HG03280 (cell line): ENCODE measurements at regions not wholly inside any gene's neighbourhood (a gene's known extent, or its start where the extent isn't known, plus 50 kb on each side); places are given as distances from the start of the nearest gene placed in this dataset.

Experiments used
- ATAC-seq: cut with Tn5 transposase; IDR thresholded peaks from one replicate; pipeline ENCODE4 v1.9.1; 2021; ENCODE audit warnings: mild to moderate bottlenecking, moderate library complexity; ENCODE audit not compliant: unreplicated experiment

DNA sequence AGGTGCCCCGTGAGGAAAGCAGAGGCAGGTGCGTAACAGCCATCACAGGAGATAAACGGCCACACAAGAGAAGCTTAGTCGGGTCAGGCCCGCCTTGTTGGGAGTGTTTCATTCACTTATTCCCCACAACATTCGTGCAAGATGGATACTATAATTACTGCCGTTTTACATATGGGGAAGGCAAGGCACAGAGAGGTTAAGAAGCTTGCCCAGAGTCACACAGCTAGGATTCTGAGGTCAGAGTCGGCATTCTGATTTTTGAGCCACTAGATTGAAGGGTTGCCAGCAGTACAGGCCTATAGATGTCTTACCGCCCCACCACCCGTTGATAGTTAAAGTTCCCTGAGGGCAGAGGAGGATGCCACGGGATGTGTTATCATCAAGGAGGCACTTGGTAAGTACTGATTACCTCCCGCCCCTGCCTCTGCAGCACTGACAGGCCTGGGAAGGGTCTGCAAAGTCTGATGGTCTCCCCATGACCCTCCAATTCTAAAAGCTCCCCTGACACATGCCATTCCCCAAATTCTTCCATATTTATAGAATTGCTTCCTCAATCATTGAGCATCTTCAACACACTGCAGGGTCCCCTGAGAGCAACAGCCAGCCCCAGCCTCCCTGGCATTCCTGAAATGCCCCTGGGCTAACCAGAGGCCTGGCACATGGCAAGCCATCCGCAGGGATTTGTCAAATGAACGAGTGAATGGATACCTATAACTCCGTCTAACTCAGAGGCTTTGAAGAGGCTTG lies 74.7 kb upstream of the CLDN14 start:
- no peak for ATAC-seq

DNA sequence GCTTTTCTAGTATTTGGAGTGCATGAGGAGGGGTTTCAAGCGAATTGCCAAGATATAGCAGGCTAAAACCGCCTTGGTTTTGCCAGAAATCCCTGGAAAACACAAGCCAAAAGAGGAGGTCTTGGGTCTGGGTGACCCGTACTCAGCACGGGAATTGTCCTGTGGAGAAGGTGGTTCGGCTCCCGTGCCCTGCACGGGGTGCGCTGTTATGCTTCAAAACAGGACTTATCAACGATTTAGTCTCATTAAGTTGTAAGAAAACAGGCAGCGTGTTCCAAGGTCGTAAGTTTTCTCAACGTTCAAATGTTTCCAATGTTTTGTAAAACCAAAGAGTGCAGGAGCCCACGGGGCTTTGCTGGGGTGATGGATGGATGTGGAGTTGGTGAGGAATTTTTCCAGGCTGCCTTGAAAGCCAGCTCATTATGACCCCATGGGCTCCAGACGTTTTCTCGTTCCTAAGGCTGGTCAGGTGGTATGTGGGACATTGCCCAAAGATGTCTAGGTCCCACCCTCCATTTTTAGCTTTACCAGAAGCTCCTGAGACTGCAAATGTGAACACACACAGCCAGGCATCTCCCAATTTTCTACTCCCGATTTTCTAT lies 75.4 kb upstream of the CLDN14 start:
- no peak for ATAC-seq

DNA sequence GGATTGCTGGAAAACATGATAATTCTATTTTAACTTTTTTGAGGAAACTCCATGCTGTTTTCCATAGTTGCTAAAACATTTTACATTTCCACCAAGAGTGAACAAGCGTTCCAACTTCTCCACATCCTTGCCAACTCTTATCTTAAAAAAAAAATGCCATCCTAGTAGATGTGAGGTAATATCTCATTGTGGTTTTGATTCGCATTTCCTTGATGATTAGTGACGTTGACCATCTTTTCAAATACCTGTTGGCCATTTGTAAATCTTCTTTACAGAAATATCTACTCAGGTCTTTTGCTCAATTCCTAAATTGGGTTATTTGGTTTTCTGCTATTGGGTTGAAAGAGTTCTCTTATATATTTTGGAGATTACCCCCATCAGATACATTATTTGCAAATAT lies 77.4 kb upstream of the CLDN14 start:
- no peak for ATAC-seq

DNA sequence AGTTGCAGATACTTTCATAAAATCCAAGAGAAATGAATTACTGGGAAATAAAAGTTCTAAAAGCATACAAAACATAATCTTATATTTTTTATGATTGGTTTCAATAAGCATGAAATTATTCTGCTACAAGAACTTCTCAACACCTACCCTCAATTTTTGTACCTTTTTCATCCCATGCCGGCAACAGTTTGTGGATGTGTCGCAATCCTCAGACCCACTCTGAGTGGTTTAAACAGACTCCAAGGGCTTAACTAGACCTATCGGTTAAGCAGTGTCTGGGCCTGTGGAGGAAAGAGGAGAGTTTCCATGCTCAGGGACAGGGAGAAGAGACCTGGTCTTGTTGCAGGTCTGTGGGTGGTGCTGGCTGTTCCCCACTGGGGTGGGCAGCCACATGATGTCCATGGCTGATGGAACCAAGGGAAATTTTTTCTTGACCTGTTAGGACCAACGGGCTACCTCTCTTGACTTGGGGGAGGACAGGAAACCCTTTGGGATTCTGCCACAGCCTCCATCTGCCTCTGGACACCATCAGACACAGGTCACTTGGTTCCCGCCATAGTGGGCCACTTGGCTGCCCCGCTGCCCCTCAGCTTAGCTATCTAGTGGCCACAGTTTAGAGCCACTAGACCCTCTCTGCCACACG lies 81.1 kb upstream of the CLDN14 start:
- no peak for ATAC-seq

DNA sequence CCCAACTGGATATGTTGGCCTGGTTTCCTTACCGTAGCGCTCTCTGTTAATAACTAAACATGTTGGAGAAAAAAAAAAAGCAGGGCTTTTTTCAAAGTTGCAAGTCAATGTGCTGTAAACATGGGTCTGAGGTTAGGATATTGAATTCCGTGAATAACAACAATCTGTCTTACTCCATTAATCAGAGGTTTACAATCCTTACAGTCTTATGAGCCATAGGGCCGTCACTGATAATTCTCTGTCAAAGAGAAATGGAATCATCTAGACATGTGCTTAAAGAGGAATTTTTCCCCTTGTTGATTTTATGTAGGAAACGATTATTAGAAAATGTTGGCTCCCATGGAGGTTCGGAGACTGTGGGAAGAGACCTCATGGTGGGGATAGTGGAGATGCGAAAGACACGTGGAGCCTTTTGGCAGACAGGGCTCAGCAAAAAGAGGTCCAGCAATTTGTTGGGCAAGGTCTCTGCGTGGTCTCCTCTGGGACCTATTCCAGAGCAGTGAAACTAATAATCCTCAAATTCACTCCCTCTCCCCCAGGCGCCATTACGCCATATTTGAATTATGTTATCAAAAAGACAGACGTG lies 83.5 kb upstream of the CLDN14 start:
- ATAC-seq = no peak

DNA sequence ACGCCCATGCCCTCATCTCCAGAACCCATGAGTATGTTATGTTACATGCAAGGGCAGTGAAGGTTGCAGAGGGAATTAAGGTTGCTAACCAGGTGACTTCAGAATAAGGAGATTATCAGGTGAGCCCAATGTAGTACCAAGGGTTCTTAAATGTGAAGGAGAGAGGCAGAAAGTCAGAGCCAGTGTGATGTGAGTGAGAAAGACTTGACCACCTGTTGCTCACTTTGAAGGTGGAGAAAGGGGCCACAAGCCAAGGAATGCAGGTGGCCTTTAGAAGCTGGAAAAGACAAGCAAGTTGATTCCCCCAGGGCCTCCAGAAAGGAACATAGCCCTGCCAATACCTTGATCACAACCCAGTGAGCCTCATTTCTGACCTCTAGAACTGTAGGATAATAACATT lies 84.7 kb upstream of the CLDN14 start:
- no peak for ATAC-seq

DNA sequence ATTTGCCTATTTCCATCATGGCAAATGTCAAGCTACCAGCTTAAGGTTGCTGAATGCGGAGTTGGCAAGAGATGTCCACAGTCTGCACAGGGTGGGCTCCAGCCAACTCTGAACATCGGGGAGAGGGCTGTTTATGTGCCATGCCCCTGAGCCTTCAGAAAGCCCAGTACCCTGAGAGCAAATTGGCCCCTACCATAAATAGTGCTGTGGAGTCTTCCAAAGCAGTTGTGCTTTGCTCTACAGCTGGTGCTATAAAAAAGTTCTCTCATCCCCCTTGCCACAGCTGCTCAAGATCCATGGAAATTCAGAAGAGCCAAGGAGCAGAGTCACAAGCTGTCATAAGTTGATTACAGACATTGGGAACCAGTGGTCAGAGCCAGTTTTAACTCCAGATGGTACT lies 85.6 kb upstream of the CLDN14 start:
- no peak for ATAC-seq

DNA sequence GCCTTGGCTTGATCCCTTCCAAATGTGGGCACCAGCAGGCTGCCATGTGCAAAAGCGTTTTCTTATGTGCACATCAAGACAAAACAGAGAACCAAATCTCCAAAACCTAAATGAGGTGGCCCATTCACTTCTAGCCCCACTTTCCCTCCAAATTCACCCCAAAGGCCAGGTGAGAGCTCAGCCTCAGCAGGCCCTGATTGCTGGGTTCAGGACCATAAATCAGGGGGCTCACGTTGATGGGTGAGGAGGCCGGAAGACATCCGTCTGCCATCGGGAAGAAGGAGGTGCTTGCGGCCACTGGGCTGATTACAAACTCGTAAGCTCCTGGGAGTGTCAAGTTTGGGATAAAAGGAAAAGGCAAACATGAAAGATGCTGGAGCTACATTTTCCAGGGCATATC lies 86.7 kb upstream of the CLDN14 start:
- ATAC-seq = no peak

DNA sequence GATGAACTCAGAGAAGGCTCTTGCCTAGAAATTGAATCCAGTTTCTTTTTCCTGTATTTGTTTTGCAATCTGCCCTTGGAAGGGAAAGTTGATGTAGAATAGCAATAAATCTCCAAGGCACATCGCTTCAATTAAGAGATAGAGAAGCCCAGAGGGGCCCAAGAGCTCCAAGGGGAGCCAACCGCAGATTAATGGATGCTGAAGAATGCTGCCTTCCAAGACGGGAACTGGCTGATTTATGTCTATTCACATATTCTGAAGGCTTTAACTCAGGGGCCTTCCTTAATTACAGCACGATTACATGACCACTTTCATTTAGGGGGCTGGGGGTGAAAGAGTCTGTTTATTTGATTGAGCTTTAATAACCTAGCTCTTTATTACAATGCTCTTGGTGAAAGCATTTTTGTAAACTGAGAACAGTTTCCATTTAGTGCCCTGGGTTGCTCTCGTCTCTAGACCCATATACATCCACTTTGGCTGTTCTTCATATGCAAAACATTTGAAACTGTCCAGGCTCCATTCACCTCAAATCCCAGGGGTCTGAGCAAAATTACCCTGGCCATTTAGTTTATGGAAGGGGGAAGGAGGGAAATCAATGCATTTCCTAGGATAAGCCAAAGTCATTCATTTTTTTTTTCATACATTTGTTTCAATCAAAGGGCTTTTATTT lies 87.4 kb upstream of the CLDN14 start:
- no peak for ATAC-seq

DNA sequence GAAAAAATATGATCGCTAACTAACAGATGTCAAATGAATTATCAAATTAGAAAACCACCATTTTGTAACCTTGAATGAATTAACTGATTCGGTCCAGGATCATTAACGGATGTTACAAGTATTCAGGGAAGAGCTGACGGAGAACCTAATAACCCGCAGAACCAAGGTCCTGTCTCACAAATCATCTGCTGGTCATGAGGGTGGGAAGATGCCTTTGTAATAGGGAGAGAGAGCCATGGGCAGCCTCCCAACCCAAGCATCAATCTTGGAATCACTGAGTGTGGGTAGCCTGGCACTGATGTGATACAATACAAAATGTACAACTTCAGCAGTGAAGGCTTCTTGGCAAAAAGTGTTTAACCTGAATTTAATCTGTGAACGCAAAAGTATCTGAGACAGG lies 89.6 kb upstream of the CLDN14 start:
- ATAC-seq = no peak

DNA sequence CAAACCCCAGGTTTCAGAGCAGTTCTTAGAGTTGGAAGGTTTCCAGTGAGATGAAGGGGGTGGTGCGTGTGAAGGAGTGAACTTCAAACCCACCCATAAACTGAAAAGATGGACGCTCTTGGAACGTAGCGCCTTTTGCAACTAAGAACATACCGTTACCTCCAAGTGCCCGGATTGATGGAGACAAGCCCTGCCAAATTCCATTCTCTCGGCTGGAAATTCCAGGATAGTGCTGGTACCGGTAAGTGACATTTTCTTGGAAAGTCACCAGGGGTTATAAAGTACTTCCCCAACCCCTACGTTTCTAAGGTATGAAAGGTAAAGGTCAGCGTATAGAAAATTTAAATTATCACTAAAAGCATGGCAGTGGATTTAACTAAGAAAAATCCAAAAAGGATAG lies 91.6 kb upstream of the CLDN14 start:
- ATAC-seq = no peak

DNA sequence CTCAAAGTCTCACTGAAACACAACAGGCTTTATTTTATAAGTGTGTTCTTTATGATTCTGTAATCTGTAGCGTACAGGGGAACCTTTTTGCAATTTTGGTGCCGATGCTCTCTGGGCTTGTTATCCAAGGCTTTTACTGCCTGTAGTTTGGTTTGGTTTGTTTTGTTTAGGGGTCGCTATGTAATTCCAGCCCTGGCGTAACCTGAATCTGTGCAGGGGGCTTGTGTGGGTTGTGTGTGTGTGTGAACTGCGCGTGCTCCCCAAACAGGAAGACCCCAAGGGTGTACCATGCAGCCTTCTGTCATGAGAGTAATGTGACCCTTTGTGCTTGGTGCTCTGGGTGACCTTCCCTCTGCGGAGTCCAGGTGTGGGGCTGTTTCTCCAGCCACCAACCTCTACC lies 92.1 kb upstream of the CLDN14 start:
- no peak for ATAC-seq

DNA sequence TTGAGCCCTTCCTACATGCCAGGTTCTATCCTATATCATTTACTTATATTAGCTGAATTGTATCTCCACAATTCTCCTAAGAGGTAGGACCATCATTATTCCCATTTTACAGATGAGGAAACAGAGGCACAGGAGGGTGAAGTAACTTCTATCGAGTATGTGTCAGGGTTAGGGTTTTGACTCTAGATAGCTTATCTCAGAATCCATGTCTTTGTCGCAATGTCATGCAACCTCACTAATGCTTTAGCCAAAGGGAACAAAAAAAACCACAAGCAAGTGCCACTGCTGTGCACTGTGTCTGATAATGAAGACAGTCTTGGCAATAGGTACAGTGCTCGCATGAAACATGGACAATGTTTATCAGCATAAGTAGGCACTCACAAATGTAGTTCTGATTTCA lies 95.4 kb upstream of the CLDN14 start:
- no peak for ATAC-seq

DNA sequence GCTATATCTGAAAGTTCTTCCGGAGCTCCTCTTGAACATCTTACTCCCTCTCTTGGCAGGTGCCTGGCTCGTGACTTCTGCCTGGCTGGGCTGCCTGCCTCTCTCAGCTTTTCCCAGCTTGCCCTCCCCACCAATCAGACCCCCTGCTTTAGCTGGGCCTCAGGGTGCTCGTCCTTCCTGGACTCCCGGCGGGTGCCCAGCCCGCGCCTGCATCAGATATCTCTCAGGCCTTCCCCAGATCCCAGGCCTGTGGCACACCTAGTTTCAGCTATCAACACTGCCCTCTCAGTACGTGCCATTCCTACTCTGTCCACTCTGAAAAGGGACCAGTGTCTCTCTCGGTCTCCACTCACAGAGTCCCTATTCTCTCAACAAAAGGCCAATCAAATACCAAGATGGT lies 96.5 kb upstream of the CLDN14 start:
- ATAC-seq = no peak

DNA sequence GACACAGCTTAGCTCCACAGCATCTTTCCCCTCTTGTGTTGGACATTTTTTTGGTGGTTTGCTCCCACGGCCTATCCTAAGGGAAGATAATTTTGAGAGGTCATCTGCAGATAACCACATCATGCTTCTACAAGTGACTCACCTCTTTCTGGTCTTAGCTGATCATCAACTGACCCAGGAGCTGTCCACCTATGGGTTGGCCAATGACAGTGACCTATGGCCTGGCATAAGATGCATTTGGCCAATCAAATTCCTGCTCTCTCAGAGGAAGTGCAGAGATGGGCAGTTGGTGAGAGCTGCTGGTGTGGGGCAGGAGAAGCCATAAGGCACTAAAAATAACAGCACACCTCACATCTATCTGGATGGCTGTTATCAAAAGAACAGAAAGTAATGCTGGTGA lies 100.0 kb upstream of the CLDN14 start:
- no peak for ATAC-seq

DNA sequence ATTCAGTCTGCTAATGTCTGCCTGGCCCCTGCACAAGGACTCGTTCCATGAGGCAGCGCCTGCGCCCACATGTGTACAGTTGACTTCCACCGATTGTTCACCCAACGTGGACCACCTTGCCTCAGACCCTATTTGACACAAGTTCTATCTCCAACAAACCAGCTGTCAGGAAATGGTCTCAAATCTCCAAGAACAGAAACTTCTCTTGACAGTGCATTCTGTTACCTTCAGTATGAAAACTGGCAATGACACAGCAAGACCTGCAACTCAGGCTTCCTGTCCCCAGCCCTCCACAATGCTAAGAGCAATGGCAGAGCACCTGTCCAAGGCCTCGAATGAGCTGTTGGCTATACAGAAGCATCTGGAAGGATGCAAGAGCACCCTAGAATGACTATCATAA lies 102.3 kb upstream of the CLDN14 start:
- ATAC-seq = no peak

DNA sequence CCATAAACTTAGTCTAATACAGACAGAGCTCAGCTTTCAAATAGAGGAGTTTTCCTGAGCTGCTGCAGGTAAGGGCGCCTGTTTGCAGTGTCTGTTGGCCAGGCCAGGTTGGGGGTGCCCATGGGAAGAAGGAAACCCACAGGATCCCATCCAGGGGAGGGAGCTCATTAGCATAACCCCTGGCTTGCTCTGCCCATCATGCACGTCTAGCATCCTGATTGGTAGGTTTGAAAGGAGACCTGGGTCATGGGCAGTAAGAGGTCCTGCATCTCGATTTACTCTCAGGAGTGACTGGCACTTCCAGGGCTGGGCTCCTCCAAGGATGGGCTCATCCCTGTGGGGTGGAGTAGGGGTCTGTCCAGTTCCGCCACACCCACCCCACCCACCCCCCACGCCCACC lies 103.7 kb upstream of the CLDN14 start:
- ATAC-seq = no peak

DNA sequence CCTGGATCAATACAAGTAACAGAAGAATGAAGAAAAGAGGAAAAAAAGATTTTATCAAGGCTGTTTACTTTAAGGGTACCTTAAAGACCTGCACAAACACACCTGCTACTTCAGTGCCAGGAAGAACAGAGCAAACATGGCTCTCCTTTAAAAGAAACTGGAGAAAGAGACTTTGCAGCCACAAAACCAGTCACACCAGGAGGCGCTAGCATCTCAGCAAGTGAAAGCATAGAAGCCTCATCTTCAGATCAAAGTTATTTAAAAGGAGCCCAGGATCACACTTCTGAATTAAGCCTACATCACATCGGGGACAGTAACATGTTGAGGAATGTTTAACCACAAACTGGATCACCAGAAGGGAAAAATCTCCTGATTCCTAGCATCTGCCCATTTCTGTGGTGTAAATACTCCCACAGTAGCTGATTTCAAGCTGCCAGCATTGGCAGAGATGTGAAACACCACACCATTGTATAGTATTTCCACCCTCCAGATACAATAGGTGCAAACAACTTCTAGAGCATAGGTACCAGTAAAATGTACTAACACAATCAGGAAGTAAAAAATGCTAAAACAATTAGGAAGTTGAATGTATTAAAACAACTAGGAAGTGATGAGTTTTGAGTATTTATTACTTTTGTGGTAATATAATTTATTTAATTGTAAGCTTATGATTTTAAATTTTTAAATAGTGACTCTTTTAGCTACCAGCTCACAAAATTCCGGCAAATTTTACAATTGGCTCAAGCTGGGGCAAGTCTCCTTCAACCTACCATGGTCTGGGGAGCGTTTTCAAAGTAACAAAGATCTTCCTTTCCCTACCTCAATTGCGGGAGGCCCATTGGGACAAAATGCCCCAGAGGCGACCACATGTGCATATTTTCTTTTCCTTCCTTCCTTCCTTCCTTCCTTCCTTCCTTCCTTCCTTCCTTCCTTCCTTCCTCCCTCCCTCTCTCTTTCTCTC lies 105.3 kb upstream of the CLDN14 start:
- no peak for ATAC-seq

DNA sequence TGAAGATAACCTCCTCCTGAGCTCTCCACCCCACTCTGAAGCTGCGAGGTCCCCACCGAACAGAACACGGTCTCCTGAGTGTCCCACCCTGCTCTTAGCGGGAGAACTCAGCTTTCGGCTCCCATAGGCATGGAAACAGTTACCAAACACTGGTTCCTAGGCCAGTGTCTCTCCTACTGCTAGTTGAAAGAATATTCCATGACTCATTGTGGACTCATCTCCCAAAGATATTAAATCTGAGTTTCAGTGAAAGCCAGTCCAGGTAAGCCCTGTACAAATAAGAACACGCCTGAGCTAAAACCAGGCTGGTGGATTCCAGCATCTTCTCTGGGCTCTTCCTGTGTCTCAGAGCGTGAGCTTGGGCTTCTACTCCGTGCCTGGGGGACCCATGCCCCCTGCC lies 107.5 kb upstream of the CLDN14 start:
- no peak for ATAC-seq

DNA sequence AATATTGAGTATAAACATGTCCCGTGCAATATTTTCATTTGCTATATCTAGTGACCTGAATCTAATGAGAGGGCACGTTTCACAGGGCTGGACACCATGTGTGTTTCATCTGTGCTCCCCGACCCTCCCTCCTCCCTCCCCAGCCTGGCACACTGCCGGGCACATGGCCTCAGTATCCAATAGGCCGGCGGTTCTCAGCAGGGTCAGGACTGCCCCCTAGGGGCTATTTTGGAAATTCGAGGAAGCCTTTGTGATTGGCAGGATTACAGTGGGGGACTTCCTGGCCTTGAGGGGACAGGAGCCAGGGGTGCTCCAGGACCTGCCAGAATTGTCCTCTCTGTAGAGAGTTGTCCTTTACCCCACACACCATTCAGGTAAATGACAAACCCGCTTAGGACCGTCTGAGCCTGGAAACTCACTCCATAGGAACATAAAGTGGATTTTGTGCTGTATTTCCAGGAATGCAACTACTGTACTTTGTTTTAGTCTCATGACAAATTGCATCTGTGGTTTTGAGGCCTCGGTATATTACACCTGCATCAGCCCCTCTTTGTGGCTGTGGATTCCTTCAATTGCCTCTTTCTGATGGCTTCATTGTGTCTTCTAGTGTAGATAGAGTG lies 109.5 kb upstream of the SIM2 start:
- peak; percentile 58 for ATAC-seq
